NCI-H128 (cell line): ENCODE measurements at regions not wholly inside any gene's neighbourhood (a gene's known extent, or its start where the extent isn't known, plus 50 kb on each side); places are given as distances from the start of the nearest gene placed in this dataset.
"Not testable (repeated sequence)": the region's sequence is repeated elsewhere in the genome, so short reads cannot be mapped to it uniquely, and the experiment has no call there.

Source experiments
- DNase-seq: peaks from one replicate; lab custom pipeline; 2025; ENCODE audit not compliant: unreplicated experiment; lab: John Stamatoyannopoulos, UW

DNA sequence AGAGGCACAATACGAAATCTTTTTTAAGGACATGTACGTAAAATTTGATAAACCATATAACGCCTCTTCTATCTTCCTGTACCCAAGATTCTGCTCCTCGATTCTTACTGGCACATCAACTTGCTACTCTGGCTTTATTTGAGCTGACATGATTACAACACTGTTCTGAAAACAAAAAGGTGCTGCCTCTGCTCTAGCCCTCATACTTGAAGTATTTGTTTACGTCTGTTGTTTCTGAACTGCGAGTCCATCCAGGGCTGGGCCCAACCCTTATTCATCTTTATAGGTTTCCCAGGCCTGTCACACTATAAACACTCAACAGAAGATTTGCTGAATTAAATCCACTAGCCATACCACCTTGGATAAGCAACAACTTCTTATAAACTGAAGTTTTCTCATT is 96.2 kb upstream of the SVIL start:
- no peak for DNase-seq

DNA sequence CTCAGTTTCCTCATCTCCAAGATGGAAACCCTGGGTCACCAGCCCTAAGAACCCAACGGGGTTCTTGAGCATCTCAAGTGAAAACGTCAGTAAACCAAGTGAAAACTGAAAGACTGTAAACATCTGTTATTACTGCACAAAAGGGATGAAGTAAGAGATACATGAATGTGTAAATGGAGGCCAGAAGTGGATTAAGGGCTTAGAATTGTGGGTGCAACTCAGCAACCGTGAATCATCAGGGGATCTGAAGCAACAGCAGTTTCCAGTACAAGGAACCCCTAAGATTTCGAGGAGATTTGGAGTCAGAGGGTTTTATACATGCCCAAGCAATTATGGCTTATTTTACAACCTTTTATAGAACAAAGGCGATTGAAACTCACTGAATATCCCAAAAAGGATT is 95.7 kb upstream of the SVIL start:
- no peak for DNase-seq

DNA sequence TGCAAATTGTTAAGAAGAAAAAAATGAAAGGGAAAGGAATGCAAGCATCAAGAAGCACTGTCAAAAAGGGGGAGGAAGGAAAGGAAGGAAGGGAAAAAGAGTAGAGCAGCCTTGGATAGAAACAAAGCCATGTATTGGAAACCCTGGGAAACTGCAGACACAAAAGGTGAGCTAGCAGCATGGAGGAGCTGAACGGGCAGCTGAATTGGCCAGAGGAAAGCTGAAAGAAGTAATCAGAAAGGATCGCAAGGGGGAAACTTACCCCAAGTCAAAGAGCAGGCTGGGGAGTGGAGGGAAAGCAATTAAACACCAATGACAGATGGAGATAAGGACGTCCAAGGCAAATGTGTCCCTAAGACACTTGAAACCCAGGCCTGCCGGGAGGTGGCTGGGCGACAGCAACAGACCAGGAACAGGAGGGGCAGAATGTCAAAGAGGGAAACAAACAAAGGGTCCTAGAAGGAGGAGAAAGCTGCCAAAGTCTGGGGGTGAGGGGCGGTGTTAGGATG is 93.8 kb upstream of the SVIL start:
- no peak for DNase-seq

DNA sequence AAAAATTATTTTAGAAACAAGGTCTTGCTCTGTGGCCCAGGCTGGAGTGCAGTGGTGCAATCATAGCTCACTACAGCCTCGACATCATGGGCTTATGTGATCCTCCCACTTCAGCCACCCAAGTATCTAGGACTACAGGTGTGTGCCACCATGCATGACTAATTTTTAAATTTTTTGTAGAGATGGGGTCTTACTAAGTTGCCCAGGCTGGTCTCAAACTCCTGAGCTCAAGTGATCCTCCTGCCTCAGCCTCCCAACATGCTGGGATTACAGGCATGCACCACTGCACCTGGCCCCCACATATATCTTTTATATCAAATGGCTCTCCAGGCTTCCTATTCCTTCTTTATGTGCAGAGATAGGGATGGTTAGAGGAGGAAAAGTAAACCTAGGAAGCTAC is 91.2 kb upstream of the SVIL start:
- DNase-seq = not testable (repeated sequence)

DNA sequence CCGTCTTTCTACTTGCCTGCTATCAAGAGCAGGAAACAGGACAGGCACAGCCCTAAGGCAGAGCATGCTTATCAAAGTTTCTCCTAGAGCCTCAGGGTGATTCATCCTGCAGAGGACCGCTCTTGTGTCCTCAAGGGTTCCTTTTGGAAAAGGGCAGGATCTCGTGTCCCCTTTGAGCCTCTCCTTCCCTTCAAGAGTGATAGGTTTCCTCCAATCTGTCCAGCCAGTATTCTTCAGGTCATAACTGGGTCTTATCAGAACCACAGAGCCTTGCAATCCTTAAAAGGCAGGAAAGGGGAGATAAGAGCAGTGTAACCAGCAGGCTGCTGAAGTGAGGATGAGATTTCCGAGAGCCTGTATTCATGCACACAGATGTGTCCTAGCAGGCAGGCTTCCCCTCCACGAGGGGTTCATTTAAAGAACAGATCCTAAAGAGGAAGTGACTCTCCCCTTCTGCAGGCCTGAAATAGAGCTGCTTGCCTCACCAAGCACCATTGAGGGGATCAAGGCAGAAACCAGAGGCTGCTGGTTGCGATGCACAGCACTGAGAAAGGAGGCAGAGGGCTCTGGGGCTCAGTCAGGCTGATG is 90.5 kb upstream of the SVIL start:
- DNase-seq = no peak

DNA sequence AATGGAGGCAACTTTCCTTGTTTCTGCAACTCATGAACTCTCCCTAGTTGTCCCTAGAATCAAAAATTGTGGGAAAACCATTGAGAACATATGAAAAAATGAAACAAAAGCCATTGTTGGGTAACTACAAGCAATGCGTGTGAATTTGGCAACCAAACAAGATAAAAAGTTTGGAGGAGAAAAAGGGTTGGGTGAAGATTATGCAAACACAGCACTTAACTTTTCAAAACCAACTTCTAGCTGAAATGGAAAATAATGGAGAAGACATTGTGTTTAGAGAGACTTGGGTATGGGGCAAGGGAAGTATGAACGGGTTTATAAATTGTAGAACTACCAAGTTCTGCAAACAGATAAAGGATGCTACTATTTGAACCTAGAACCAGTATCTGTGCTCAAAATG is 89.0 kb upstream of the SVIL start:
- DNase-seq = no peak

DNA sequence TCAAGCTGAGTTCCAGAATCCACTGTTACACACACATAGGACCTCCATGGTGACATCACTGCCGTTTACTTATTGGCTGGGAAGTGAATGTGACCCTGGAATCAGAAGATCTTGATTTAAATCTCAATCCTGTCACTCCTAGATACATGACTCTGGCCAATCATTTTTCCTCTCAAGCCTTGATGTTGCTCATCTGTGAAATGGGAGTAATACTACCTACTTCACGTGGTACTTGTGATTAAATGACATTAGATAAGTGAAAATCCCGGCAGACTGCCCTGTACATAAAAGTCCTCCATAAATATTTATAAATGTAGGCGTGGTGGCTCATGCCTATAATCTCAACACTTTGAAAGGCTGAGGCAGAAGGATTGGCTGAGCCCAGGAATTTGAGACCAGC is 88.0 kb upstream of the SVIL start:
- DNase-seq = no peak

DNA sequence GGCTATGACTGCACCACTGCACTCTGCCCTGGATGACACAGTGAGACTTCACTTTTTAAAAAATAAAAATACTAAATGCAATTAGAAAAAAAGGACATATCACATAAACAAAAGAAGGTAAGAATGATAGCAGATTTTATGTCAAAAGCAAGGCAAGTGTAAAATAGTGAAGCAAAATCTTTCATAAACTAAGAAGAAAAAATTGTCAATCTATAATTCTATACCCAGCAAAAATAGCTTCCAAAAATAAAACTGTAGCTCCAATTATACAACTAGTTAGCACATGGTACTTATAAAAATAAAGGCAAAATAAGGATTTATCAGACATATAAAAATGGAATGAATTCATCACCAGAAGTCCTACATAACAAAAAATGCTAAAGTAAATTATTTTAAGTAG is 85.4 kb upstream of the SVIL start:
- no peak for DNase-seq

DNA sequence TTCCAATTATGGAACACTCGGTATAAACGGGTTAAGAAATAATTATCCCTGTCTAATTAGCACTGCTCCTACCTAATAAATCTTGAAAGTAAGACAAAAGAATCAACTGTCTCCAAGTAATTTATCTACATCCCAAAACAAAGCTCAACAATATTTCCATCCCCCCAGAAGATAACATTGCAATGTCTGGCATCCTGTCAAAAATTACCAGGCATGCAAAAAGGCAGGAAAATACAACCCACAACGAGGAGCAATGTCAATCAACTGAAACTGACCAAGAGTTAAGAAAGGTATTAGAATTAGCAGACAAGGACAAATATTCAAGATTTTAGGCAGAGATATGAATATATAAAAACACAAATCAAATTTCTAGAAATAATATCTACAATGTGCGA is 84.5 kb upstream of the SVIL start:
- DNase-seq = no peak

DNA sequence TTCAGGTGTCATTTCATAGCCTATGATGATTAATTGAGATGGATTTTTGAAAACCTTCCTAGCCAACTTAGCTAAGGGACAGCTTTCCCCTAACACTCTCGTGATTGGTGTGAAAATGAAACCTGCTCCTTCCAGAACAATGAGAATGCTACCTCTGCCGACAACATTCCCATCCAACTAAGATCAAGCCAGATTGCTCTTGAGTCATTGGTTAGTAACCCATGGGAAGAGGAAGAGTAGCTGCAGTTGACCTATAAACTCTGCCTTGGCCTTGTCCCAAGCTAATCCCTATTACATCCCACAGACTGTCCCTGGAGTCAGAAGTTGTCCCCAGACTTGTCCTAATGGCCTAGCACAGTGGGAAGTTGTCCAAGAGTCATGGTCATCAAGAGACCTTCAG is 80.5 kb upstream of the SVIL start:
- DNase-seq = no peak

DNA sequence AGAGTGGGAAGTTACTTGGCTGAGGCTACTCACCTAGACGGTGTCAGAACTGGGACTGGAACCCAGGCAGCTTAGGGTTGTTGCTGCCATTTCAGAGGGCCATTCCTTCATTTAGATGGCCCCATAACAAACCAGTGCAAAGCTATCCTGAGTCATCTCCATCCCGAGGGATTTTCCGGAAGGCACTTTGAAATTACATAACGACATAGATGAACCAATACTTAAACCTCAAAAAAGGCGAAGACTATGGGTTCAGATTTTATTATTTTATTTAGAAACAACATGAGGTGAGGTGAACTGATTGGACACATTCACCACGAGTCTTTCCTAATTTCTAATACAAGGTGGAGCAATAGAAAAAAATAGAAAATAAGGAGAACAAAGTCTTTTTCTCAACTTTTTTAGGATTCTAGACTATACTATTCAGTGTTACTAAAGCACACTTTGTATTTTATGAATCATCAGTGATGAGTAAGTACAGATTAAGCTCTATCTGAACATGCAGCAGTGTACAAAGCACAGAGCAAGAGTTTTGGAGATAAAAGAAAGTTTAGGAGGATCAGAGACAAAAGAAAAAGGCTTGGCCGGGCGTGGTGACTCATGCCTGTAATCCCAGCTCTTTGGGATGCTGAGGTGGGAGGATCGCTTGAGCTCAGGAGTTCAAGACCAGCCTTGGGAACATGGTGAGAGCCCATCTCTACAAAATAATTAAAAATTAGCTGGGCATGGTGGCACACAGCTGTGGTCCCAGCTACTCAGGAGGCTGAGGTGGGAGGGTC is 79.5 kb upstream of the SVIL start:
- no peak for DNase-seq

DNA sequence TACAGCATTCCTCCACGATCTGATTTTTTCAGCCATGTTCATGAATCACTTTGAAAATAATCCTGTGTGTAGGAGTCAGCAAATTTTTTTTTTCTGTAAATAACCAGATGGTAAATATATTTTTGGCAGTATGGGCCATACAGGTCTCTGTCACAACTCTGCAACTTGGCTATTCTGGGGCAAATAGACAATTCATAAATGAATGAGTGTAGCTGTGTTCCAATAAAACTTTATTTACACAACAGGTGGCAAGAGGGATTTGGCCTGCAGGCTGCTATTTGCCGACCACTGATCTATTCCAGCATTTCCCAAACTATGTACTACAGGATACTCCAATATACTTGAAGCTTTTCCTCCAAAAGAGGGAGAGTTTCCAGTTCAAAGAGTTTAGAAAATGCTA is 78.7 kb upstream of the SVIL start:
- DNase-seq = no peak

DNA sequence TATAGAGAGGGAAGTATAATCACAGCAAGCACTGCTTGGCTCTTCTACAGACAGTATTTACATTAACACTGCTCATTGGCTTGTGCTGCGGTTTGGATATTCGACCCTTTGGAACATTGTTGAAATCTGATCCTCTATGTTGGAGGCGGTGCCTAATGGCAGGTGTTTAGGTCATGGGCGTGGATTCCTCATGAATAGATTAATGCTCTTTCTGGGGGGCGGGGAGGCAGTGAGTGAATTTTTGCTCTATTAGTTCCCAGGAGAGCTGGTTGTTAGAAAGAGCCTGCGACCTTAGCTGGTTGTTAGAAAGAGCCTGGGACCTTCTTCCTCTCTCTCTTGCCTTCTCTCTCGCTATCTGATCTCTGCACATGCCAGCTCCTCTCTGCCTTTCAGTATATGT is 77.3 kb upstream of the SVIL start:
- peak; percentile 74 for DNase-seq

DNA sequence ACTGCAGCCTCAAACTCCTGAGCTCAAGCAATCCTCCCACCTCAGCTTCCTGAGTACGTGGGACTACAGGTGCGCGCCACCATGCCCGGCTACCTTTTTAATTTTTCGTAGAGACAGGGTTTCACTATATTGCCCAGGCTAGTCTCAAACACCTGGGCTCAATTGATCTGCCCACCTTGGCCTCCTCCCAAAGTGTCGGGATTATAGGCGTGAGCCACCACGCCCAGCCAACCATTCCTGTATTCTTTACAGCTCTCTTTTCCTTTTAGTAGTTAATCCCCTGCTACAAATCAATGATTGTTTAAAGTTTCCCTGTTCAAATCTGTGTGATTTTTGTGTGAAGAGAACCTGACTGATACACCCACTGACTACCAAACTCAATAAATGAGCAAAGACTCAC is 75.4 kb upstream of the SVIL start:
- no peak for DNase-seq

DNA sequence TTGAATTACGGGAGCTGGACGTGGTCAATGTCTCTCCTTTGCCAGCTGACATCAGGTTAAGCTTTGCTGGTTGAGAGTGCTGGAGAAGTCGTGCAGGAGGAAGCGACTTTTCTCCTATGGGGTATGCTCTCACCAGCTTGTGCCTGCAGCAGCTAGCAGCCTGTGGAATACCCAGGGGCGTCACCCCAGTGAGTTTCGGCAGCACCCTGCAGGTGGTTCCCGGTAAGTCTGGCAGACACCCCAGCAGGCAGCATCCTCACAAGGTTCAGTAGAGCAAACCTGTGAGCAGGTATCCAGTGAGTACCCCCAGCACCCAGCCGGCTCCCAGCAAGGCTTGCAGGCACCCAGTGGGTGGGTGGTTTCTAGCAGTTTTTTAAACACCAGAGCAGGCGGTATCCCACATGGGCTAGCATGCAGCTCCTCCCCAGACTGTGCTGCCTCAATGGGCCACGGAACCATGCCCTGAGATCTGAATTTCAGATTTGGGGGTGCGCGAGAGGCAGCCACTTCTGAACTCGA is 74.8 kb upstream of the SVIL start:
- DNase-seq = no peak

DNA sequence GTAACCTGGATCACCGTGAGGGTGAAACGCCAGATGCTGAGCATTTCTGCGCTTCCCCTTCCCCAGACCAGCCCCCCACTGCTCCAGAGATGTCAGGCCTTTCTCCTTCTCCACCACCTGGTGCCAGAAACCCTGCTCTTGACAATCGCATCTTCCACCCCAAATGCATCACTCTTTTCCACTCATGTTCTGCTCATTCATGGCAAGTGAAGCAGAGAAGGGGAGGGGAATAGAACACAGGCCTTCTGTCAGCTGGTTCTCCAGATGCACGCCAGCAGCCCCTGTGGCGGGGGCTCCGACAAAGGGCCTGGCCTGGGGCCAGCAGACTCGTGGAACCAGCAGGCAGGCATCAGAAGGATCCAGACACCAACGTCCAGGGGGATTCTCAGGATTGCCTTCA is 68.5 kb upstream of the SVIL start:
- peak; percentile 55 for DNase-seq

DNA sequence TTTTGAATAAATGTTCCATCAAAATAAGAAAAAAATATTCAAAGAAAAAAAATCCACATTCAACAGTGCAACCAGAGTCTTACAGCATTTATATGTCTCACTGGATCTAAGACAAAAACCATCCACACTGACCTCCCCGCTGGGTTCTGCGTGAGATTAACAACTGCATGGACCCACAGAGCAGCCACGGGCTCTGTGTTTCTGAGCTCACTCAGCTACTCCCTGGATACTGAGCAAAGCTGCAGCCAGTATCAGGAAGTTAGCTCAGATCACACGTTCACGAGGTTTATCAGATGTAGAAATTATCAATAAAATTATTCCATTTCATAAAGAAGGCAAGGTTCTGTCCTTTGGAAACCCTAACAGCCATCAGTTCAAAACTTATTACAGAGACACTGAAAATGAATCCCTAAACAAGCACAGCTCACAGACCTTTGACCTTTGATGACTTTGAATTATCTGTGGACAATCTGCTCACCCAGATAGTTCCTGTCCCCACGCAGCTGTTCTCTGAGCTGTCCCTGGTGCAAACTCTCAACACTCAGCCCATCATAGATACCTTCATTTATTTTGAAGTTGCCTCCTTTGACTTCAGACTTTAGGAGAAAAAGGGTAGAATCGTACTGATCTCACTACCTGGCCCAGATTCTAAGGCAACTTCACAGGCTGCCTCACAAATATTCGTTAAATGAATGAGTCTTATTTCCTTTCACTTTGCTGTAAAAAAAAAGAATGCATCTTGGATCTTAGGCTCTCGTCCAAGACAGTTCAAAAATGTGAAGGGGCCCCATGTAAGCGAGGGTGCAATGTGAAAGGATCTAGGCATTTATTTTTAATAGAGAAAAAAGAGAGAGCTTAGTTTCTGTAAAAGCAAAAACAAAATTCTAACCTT is 67.7 kb upstream of the SVIL start:
- no peak for DNase-seq

DNA sequence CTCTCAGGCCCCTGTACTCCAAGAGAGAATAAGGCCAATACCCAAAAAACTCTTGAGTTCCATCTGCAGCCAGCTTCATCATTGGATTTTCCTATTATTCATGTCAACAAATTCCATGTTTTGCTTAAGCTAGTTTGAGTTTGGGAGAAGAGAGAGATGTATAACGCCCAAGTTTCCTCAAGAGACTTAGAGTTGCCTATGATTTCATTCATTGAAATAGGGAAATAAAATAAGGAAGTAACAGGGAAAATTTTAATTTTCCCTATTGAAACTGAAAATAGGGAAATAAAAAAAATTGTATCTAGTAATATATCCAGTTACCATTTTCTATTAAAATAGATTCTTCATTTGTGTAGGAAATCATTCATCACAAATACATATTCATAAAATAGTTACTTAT is 66.5 kb upstream of the SVIL start:
- no peak for DNase-seq

DNA sequence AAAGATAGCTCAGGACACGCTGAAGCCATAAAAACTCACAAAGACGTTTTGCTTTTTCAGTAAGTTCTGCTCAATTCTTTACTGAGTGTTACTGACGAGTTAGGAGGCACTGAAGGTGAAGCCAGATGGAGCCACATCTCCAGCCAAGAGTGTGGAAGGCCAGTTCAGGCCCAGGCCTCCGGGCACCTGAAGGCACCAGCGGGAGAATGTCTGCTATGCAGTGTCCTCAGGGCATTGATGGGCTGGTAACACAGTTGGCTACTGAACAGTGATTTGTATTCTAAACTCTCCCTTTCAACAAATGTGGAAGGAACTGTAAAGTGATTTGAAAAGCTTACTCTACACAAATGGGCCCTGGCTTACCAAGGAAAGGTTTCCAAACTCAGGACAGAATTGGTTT is 64.8 kb upstream of the SVIL start:
- DNase-seq = no peak

DNA sequence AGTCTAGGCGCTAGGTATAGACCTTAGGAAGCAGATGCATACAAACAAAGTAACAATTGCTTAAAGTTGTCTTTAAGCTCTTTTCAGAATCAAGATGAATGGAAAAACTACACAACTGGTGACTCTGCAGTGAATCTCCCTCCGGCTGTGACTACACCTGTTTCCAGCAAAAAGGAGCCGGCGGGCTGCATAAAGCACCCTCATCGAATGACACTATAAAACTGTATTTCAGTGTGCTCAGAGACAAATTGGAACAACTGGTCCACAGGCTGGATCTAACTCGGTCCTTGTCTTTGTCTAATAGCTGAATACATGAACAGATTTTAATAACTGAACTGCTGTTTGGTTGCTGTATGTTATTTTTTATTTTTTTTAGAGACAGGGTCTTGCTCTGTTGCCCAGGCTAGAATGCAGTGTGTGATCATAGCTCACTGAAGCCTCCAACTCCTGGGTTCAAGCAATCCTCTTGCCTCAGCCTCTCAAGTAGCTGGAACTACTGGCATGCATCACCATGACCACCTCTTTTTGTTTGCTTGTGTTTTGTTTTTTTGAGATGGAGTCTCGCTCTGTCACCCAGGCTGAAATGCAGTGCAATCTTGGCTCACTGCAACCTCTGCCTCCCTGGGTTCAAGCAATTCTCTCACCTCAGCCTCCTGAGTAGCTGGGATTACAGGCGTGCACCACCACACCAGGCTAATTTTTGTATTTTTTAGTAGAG is 64.2 kb upstream of the SVIL start:
- DNase-seq = no peak

DNA sequence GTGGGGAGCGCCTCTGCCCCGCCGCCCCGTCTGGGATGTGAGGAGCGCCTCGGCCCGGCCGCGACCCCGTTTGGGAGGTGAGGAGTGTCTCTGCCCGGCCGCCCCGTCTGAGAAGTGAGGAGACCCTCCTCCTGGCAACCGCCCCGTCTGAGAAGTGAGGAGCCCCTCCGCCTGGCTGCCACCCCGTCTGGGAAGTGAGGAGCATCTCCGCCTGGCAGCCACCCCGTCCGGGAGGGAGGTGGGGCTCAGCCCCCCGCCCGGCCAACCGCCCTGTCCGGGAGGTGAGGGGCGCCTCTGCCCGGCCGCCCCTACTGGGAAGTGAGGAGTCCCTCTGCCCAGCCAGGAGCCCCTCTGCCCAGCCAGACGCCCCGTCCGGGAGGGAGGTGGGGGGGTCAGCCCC is 61.8 kb upstream of the SVIL start:
- not testable (repeated sequence) for DNase-seq
